PC-9 (cell line): ENCODE measurements at regions not wholly inside any gene's neighbourhood (a gene's known extent, or its start where the extent isn't known, plus 50 kb on each side); places are given as distances from the start of the nearest gene placed in this dataset.

Experiments
- BruUV-seq: library from RNA; stranded (reverse); fragments of 400-500 nt; replicated peaks from 2 replicates; lab custom pipeline; 2021; lab: Mats Ljungman, UMichigan
- CTCF ChIA-PET: fragments of 300-600 bp; sonication (Branson Sonifier 250); formaldehyde crosslinking; loops from one replicate; lab custom pipeline; 2022; ENCODE audit warnings: antibody characterized with exemption; lab: Charles Lee
- POLR2A ChIA-PET: fragments of 300-600 bp; sonication (Branson Sonifier 250); formaldehyde crosslinking; loops from one replicate; lab custom pipeline; 2022; ENCODE audit warnings: antibody characterized with exemption; ENCODE audit not compliant: unreplicated experiment; lab: Charles Lee
- DNase-seq, 2 experiments: peaks; one replicate each; pipeline versions ENCODE4 v3.0.0 to v3.0.0-alpha.2; 2015 to 2022; ENCODE audit warnings: mixed read lengths in 1 of 2
- H2AFZ ChIP-seq: fragments of 200-600 bp; sonication (generic); 2 replicates; pipeline ENCODE4 v1.8.1; 2017; ENCODE audit warnings: antibody characterized with exemption
- H3F3A ChIP-seq: fragments of 200-600 bp; sonication (generic); 2 replicates; pipeline ENCODE4 v1.8.1; 2017; ENCODE audit warnings: antibody characterized with exemption, mild to moderate bottlenecking, low read depth; ENCODE audit not compliant: insufficient read depth
- H3K27ac ChIP-seq: fragments of 200-600 bp; sonication (generic); 2 replicates; pipeline ENCODE4 v1.6.1; 2016; ENCODE audit warnings: mixed run types
- H3K27me3 ChIP-seq: fragments of 200-600 bp; sonication (generic); 2 replicates; pipeline ENCODE4 v1.6.1; 2016; ENCODE audit warnings: low read depth, mixed run types; ENCODE audit not compliant: insufficient read depth
- H3K36me3 ChIP-seq: fragments of 200-600 bp; sonication (generic); 2 replicates; pipeline ENCODE4 v1.6.1; 2016; ENCODE audit warnings: low read depth, mixed run types
- H3K4me1 ChIP-seq: fragments of 200-600 bp; sonication (generic); replicated peaks from 2 replicates; pipeline ENCODE4 v1.6.1; 2016; ENCODE audit warnings: mixed run types; ENCODE audit not compliant: insufficient read depth
- H3K4me2 ChIP-seq: fragments of 200-600 bp; sonication (generic); 2 replicates; pipeline ENCODE4 v1.6.1; 2017; ENCODE audit warnings: mixed run types
- H3K4me3 ChIP-seq: fragments of 200-600 bp; sonication (generic); 2 replicates; pipeline ENCODE4 v1.6.1; 2016; ENCODE audit warnings: mixed run types
- H3K79me2 ChIP-seq: fragments of 200-600 bp; sonication (generic); 2 replicates; pipeline ENCODE4 v1.6.1; 2017; ENCODE audit warnings: low read depth, mixed run types
- H3K9me2 ChIP-seq: fragments of 200-600 bp; sonication (generic); 2 replicates; pipeline ENCODE4 v1.8.1; 2017; ENCODE audit warnings: mild to moderate bottlenecking; ENCODE audit not compliant: insufficient read depth
- H3K9me3 ChIP-seq: fragments of 200-600 bp; sonication (generic); 2 replicates; pipeline ENCODE4 v1.8.1; 2016; ENCODE audit warnings: low read depth; ENCODE audit not compliant: insufficient read depth
- H4K20me1 ChIP-seq: fragments of 200-600 bp; sonication (generic); 2 replicates; pipeline ENCODE4 v1.8.1; 2017; ENCODE audit not compliant: insufficient read depth
- EZH2 ChIP-seq: fragments of 200-600 bp; sonication (generic); IDR thresholded peaks from 2 replicates; pipeline ENCODE4 v1.8.0; 2017; ENCODE audit warnings: antibody characterized with exemption, low read depth
- intact Hi-C: fragments of 100-400 bp; cut with micrococcal nuclease; formaldehyde crosslinking; loops from one replicate; pipeline ENCODE4 v1.10.0; 2022; ENCODE audit not compliant: unreplicated experiment
- TF ChIP-seq, protein P1 (sequence below): fragments of 200-600 bp; sonication (generic); conservative IDR thresholded peaks from 2 replicates; pipeline ENCODE4 v1.6.1; 2017; ENCODE audit warnings: mixed run types, antibody characterized with exemption, mild to moderate bottlenecking, moderate library complexity

DNA sequence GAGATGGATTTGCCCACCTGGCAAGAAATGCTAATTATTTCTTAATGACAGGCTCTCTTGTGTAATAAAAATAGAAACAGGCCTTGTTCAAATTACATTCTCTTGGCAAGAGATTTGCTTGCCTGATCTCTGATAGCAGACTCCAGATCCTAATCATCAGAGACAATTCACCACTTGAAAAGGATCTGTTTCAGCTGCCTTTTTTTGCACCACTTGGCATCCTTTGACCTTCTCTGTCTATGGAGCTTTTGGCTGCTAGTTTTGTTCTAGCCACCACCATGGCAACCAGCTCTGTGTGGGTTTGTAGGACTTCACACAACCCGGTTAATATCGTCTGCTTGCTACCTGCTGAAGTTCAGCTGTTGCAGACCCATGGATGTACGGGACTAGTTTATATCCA, 241.1 kb upstream of the TLL1 start:
- no TSS peak for BruUV-seq
- TF ChIP-seq EZH2 = no peak
- TF ChIP-seq, protein P1, sequence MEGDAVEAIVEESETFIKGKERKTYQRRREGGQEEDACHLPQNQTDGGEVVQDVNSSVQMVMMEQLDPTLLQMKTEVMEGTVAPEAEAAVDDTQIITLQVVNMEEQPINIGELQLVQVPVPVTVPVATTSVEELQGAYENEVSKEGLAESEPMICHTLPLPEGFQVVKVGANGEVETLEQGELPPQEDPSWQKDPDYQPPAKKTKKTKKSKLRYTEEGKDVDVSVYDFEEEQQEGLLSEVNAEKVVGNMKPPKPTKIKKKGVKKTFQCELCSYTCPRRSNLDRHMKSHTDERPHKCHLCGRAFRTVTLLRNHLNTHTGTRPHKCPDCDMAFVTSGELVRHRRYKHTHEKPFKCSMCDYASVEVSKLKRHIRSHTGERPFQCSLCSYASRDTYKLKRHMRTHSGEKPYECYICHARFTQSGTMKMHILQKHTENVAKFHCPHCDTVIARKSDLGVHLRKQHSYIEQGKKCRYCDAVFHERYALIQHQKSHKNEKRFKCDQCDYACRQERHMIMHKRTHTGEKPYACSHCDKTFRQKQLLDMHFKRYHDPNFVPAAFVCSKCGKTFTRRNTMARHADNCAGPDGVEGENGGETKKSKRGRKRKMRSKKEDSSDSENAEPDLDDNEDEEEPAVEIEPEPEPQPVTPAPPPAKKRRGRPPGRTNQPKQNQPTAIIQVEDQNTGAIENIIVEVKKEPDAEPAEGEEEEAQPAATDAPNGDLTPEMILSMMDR = no peak
- H2AFZ ChIP-seq = no peak overlapping the region

DNA sequence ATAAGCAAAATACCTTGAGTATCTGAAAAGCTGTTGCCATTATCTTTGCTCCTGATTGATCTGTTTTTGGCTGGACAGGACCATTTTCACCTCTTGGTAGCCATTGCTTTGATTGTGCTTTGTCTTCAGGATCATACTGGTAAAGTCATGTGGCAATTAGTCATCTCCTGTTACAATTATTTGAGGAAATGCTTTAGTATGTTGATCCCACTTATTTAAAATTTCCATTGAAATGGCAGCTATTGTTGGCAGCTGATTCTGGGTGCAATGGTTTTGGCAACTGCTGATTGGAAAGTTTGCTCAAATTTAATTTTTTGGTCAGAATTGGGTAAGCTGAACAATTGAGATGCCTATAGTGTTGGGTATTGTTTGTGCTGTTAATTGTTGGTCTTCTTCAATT, 238.3 kb upstream of the TLL1 start:
- CTCF ChIA-PET = no interaction called here

More for the DNA sequence above, 241.1 kb upstream of the TLL1 start:
- Histone ChIP-seq H3K36me3 (no peaks in the 10 kb centered on the region), H3K4me2 (no peak overlapping the region), H3K79me2 (no peaks in the 10 kb centered on the region), H4K20me1 (no peaks in the 10 kb centered on the region), H3F3A (no peaks in the 10 kb centered on the region), H3K9me3 (no peaks in the 10 kb centered on the region), H3K4me3 (no peak overlapping the region), H3K27ac (no peak overlapping the region), H3K4me1 (no peaks in the 10 kb centered on the region), H3K27me3 (no peaks in the 10 kb centered on the region), H3K9me2 (no peaks in the 10 kb centered on the region)
- intact Hi-C loops = no loop called here
- ChIA-PET CTCF (no interaction called here), POLR2A (no interaction called here)
- no peak for DNase-seq

DNA sequence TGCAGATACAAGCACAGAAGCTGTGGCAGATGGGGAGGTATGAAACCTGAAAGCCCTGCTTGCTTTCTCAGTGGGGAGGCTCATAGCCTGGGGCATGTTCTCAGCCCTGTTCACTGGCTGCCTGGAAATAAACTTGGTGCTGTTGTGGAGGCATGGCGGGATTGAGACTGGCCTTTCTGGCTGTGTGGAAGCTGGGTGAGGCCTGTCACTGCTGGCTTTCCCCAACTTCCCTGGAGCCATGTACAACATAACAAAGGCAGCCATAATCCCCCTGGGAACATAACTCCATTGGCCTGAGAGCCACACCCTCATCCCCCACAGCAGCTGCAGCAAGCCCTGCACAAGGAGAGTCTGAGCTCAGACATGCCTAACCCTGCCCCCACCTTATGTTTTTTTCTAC, 237.7 kb upstream of the TLL1 start:
- H3K4me2 ChIP-seq = no peak overlapping the region
- TF ChIP-seq, protein P1 = no peak
- no peak for TF ChIP-seq EZH2
- H3K27me3 ChIP-seq = no peaks in the 10 kb centered on the region
- no peaks in the 10 kb centered on the region for H3K36me3 ChIP-seq
- no peaks in the 10 kb centered on the region for H3K4me1 ChIP-seq
- DNase-seq = no peak
- H3K4me3 ChIP-seq = no peak overlapping the region
- ChIA-PET POLR2A (no interaction called here), CTCF (no interaction called here)
- intact Hi-C loops = no loop called here
- no peaks in the 10 kb centered on the region for H3K9me2 ChIP-seq
- BruUV-seq = no TSS peak
- H3K27ac ChIP-seq = no peak overlapping the region
- H4K20me1 ChIP-seq = no peaks in the 10 kb centered on the region
- no peaks in the 10 kb centered on the region for H3K9me3 ChIP-seq
- H3K79me2 ChIP-seq = no peaks in the 10 kb centered on the region
- H2AFZ ChIP-seq = no peak overlapping the region
- no peaks in the 10 kb centered on the region for H3F3A ChIP-seq

More for the DNA sequence above, 238.3 kb upstream of the TLL1 start:
- intact Hi-C loops = no loop called here
- Histone ChIP-seq H3K79me2 (no peaks in the 10 kb centered on the region), H3K4me1 (no peaks in the 10 kb centered on the region), H4K20me1 (no peaks in the 10 kb centered on the region), H3K9me3 (no peaks in the 10 kb centered on the region), H3K36me3 (no peaks in the 10 kb centered on the region), H3K9me2 (no peaks in the 10 kb centered on the region), H3K27ac (no peak overlapping the region), H2AFZ (no peak overlapping the region), H3K27me3 (no peaks in the 10 kb centered on the region), H3K4me3 (no peak overlapping the region), H3F3A (no peaks in the 10 kb centered on the region), H3K4me2 (no peak overlapping the region)
- TF ChIP-seq EZH2 = no peak
- TF ChIP-seq, protein P1 = no peak
- no TSS peak for BruUV-seq
- POLR2A ChIA-PET = no interaction called here
- no peak for DNase-seq
